Panc1 (cell line): ENCODE measurements at regions not wholly inside any gene's neighbourhood (a gene's known extent, or its start where the extent isn't known, plus 50 kb on each side); places are given as distances from the start of the nearest gene placed in this dataset.

ENCODE experiments used
- POLR2AphosphoS5 ChIP-seq: IDR thresholded peaks from 2 replicates; pipeline ENCODE4 v1.6.1; 2012; ENCODE audit warnings: mild to moderate bottlenecking, low read depth, low read length, moderate library complexity
- TF ChIP-seq, protein P1 (sequence below): fragments of 450-650 bp; IDR thresholded peaks from 2 replicates; pipeline ENCODE4 v1.5.1; 2017; ENCODE audit warnings: mild to moderate bottlenecking

DNA sequence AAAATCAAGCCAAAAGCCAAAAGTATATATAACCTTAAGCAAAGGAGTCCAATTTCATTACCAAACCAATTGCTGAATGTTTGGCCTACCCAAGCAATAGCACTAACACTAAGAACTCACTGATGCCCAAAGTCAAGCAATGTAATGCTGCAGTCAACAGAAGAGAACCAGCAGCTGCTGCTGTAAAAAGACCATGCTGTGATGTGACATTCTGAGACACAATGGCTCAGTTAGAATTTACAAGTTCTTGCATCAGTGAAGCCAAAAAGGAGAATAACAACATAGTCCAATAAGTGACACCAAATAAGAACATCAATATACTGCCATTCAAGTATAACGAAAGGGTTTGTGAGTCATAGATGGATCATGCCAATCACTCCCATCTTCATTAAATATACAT lies 514.0 kb upstream of the DIAPH2 start:
- TF ChIP-seq, protein P1, sequence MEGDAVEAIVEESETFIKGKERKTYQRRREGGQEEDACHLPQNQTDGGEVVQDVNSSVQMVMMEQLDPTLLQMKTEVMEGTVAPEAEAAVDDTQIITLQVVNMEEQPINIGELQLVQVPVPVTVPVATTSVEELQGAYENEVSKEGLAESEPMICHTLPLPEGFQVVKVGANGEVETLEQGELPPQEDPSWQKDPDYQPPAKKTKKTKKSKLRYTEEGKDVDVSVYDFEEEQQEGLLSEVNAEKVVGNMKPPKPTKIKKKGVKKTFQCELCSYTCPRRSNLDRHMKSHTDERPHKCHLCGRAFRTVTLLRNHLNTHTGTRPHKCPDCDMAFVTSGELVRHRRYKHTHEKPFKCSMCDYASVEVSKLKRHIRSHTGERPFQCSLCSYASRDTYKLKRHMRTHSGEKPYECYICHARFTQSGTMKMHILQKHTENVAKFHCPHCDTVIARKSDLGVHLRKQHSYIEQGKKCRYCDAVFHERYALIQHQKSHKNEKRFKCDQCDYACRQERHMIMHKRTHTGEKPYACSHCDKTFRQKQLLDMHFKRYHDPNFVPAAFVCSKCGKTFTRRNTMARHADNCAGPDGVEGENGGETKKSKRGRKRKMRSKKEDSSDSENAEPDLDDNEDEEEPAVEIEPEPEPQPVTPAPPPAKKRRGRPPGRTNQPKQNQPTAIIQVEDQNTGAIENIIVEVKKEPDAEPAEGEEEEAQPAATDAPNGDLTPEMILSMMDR: no peak
- no peak for TF ChIP-seq POLR2AphosphoS5
